ENCODE measurements at regions not wholly inside any gene's neighbourhood (a gene's known extent, or its start where the extent isn't known, plus 50 kb on each side); places are given as distances from the start of the nearest gene placed in this dataset.

DNA sequence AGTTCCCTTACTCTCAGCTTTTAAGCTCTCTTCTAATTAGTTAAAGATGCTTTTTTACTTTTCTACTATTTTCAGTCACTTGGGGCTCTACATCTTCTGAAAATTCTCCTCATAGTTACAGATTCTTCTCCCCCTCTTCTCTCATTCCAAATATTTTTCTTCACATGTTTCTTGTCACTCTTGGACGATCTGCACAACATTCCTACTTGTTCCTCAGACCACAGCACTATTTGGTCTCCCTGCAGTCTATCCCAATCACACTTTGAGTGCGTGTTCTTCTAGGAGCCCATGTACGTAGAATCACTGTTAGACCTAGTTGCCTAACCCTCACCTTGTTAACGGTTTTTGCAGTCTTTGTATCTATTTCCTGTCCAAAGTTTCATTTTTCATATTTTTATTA, 222.5 kb upstream of the SPRY2 start:
- intact Hi-C loops (cut with micrococcal nuclease) = no loop called here
- H3K27ac ChIP-seq (ENCODE audit: low read depth in 1 of 2, low read length in 2 of 2) = no peak overlapping the region
- Mint-ChIP-seq H3K36me3 (no peaks in the 10 kb centered on the region), H3K27ac (no peak overlapping the region), H3K4me3 (no peak overlapping the region), H3K4me1 (no peaks in the 10 kb centered on the region), H3K27me3 (ENCODE audit: low read depth in 3 of 3) (peaks cover 0 to 1% (median 0%) of the 10 kb centered on the region in 3 donors), H3K9me3 (peaks cover 0 to 13% (median 6%) of the 10 kb centered on the region in 7 donors)
- H4K20me1 ChIP-seq (ENCODE audit: insufficient read depth, low read length) = no peaks in the 10 kb centered on the region
- H3K4me2 ChIP-seq (replicated peaks; ENCODE audit: extremely low read depth, low read length, poor library complexity, severe bottlenecking) = no peak overlapping the region
- 85% methylated on average over 3 of the region's 4 CpGs for WGBS (ENCODE audit: insufficient coverage)
- TF ChIP-seq, protein P1, sequence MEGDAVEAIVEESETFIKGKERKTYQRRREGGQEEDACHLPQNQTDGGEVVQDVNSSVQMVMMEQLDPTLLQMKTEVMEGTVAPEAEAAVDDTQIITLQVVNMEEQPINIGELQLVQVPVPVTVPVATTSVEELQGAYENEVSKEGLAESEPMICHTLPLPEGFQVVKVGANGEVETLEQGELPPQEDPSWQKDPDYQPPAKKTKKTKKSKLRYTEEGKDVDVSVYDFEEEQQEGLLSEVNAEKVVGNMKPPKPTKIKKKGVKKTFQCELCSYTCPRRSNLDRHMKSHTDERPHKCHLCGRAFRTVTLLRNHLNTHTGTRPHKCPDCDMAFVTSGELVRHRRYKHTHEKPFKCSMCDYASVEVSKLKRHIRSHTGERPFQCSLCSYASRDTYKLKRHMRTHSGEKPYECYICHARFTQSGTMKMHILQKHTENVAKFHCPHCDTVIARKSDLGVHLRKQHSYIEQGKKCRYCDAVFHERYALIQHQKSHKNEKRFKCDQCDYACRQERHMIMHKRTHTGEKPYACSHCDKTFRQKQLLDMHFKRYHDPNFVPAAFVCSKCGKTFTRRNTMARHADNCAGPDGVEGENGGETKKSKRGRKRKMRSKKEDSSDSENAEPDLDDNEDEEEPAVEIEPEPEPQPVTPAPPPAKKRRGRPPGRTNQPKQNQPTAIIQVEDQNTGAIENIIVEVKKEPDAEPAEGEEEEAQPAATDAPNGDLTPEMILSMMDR (IDR thresholded peaks at IDR 0.05) = no peak
- H3K79me2 ChIP-seq (ENCODE audit: insufficient read depth, low read length) = no peaks in the 10 kb centered on the region
- H3K9ac ChIP-seq (ENCODE audit: insufficient read depth, low read length, poor library complexity, severe bottlenecking) = no peak overlapping the region
- DNase-seq = no peak
- no peaks in the 10 kb centered on the region for H3K27me3 ChIP-seq (ENCODE audit: control insufficient read depth in 2 of 2, insufficient read depth in 2 of 2, low read length in 2 of 2)
- no peak overlapping the region for H2AFZ ChIP-seq (ENCODE audit: insufficient read depth, low read depth, low read length, poor library complexity, severe bottlenecking)
- no peaks in the 10 kb centered on the region for H3K4me1 ChIP-seq (ENCODE audit: control insufficient read depth in 1 of 2, insufficient read depth in 2 of 2, low read length in 2 of 2)
- peaks cover 0 to 7% of the 10 kb centered on the region in 2 donors for H3K9me3 ChIP-seq (replicated peaks in 1 of 2; ENCODE audit: control insufficient read depth in 1 of 2, insufficient read depth in 1 of 2, low read length in 2 of 2)
- no peak overlapping the region for H3K4me3 ChIP-seq (replicated peaks in 1 of 3; ENCODE audit: low read depth in 2 of 3, low read length in 3 of 3)
- no peaks in the 10 kb centered on the region for H3K36me3 ChIP-seq (replicated peaks in 1 of 2; ENCODE audit: control insufficient read depth in 1 of 2, insufficient read depth in 2 of 2, low read length in 2 of 2)

- peaks cover 0 to 1% (median 0%) of the 10 kb centered on the region in 3 donors for H3K27me3 Mint-ChIP-seq (ENCODE audit: low read depth in 3 of 3)
- intact Hi-C loops (cut with micrococcal nuclease) = no loop called here
- TF ChIP-seq, protein P1 (IDR thresholded peaks at IDR 0.05) = no peak
- H3K27ac Mint-ChIP-seq = no peak overlapping the region
- Histone ChIP-seq H3K4me2 (replicated peaks; ENCODE audit: extremely low read depth, low read length, poor library complexity, severe bottlenecking) (no peak overlapping the region), H3K79me2 (ENCODE audit: insufficient read depth, low read length) (no peaks in the 10 kb centered on the region), H3K27ac (ENCODE audit: low read depth in 1 of 2, low read length in 2 of 2) (no peak overlapping the region), H3K27me3 (ENCODE audit: control insufficient read depth in 2 of 2, insufficient read depth in 2 of 2, low read length in 2 of 2) (no peaks in the 10 kb centered on the region), H3K4me3 (replicated peaks in 1 of 3; ENCODE audit: low read depth in 2 of 3, low read length in 3 of 3) (no peak overlapping the region), H2AFZ (ENCODE audit: insufficient read depth, low read depth, low read length, poor library complexity, severe bottlenecking) (no peak overlapping the region), H4K20me1 (ENCODE audit: insufficient read depth, low read length) (no peaks in the 10 kb centered on the region), H3K9me3 (replicated peaks in 1 of 2; ENCODE audit: control insufficient read depth in 1 of 2, insufficient read depth in 1 of 2, low read length in 2 of 2) (peaks cover 0 to 7% of the 10 kb centered on the region in 2 donors), H3K9ac (ENCODE audit: insufficient read depth, low read length, poor library complexity, severe bottlenecking) (no peak overlapping the region), H3K4me1 (ENCODE audit: control insufficient read depth in 1 of 2, insufficient read depth in 2 of 2, low read length in 2 of 2) (no peaks in the 10 kb centered on the region), H3K36me3 (replicated peaks in 1 of 2; ENCODE audit: control insufficient read depth in 1 of 2, insufficient read depth in 2 of 2, low read length in 2 of 2) (no peaks in the 10 kb centered on the region)
- peaks cover 0 to 16% (median 7%) of the 10 kb centered on the region in 7 donors for H3K9me3 Mint-ChIP-seq
- H3K36me3 Mint-ChIP-seq = no peaks in the 10 kb centered on the region
- no CpG with 5 or more reads among the region's 4 CpGs for WGBS (ENCODE audit: insufficient coverage)
- no peak for DNase-seq
- no peaks in the 10 kb centered on the region for H3K4me1 Mint-ChIP-seq
- no peak overlapping the region for H3K4me3 Mint-ChIP-seq
Measured at GRCh38 chr13:80562433-80563156, 221.7 kb upstream of the SPRY2 start.

All from CD14-positive monocyte (primary cell).